Heart left ventricle (tissue), 13 donors: ENCODE measurements at regions not wholly inside any gene's neighbourhood (a gene's known extent, or its start where the extent isn't known, plus 50 kb on each side); places are given as distances from the start of the nearest gene placed in this dataset.

Source experiments
- POLR2A ChIP-seq, 2 donors: fragments of 450-650 bp; IDR thresholded peaks; one replicate each; pipeline ENCODE4 v1.6.1; 2017; ENCODE audit warnings: antibody characterized with exemption in 2 of 2, mild to moderate bottlenecking in 2 of 2, moderate library complexity in 2 of 2
- TF ChIP-seq, protein P1 (sequence below), 12 donors: fragments of 200-600 bp; sonication (generic) in 4 of 12; IDR thresholded peaks; one replicate each; pipeline versions ENCODE4 v1.5.0 to v1.8.0; 2018 to 2022; ENCODE audit warnings: antibody characterized with exemption in 12 of 12, mild to moderate bottlenecking in 5 of 12
- donor health status: ischemic (EF 13 %, LVEDD 7.1; RV severe dilation, severe dysfunction).
- donor health status: DM: no; HTN: yes; CAD: no.
- donor health status: DM: no; HTN: no; CAD: no.
- donor health status: ischemic (EF 25% LVEDD 6.9; RV normal size, moderate dysfunction).
- donor health status: ischemic (EF 25% LVEDD 5.7; RV mildly dilated, moderate dysfunction).
- donor health status: ischemic (EF 35%, LVEDD 5.7; RV mildly dilated, moderate dysfunction).
- donor health status: nonischemic (EF 11% LVEDD 7.7; RV severe dilation, severe dysfunction).
- donor health status: DM: yes; HTN: yes; CAD: no.
- donor health status: PGD.
- donor health status: ischemic (EF 29% LVEDD 5.4; RV normal size, mild dysfunction).
- donor health status: nonischemic (EF 23%, LVEDD 6.1; RV moderate dilation, normal function).

DNA sequence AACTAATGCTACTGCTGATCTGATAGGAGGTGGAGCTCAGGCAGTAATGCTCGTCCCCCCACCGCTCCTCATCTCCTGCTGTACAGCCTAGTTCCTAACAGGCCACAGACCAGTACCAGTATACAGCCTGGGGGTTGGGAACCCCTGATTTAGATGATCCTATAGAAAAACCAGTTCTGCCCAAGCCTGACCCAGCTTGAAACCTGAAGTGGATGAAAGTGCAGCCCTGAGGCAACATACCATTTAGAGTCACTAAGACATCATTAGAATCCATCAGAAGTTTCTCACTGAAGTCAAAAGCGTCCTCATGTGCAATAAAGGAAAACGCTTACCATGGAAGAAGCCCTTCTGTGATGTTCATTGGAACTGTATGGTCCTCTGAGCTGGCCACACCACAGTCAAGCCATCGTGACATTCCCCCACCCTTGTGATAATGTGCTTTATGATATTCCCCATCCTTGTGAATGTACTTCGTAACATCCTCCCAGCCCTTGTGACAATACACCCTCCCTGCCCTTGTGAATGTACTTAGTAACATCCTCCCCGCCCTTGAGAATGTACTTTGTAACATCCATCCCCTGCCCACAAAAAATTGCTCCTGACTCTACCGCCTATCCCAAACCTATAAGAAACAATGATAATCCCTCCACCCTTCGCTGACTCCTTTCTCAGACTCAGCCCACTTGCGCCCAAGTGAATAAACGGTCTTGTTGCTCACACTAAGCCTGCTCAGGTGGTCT, 65.9 kb upstream of the HECTD2 start:
- TF ChIP-seq, protein P1, sequence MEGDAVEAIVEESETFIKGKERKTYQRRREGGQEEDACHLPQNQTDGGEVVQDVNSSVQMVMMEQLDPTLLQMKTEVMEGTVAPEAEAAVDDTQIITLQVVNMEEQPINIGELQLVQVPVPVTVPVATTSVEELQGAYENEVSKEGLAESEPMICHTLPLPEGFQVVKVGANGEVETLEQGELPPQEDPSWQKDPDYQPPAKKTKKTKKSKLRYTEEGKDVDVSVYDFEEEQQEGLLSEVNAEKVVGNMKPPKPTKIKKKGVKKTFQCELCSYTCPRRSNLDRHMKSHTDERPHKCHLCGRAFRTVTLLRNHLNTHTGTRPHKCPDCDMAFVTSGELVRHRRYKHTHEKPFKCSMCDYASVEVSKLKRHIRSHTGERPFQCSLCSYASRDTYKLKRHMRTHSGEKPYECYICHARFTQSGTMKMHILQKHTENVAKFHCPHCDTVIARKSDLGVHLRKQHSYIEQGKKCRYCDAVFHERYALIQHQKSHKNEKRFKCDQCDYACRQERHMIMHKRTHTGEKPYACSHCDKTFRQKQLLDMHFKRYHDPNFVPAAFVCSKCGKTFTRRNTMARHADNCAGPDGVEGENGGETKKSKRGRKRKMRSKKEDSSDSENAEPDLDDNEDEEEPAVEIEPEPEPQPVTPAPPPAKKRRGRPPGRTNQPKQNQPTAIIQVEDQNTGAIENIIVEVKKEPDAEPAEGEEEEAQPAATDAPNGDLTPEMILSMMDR (IDR thresholded peaks at IDR 0.05), result no peak
- no peak for TF ChIP-seq POLR2A (IDR thresholded peaks at IDR 0.05)
